Urinary bladder (tissue), 3 donors: ENCODE measurements at regions not wholly inside any gene's neighbourhood (a gene's known extent, or its start where the extent isn't known, plus 50 kb on each side); places are given as distances from the start of the nearest gene placed in this dataset.

ENCODE experiments used
- DNase-seq: peaks from one replicate; pipeline ENCODE4 v3.0.0-alpha.2; 2015; ENCODE audit errors: extremely low spot score
- H3K27ac ChIP-seq: one replicate; pipeline ENCODE4 v1.5.1; 2013; ENCODE audit warnings: low read depth, mild to moderate bottlenecking, moderate library complexity
- H3K36me3 ChIP-seq: one replicate; pipeline ENCODE4 v1.6.1; 2013; ENCODE audit warnings: mild to moderate bottlenecking, moderate library complexity; ENCODE audit not compliant: insufficient read depth
- H3K4me1 ChIP-seq: one replicate; pipeline ENCODE4 v1.6.1; 2013; ENCODE audit warnings: mild to moderate bottlenecking, moderate library complexity; ENCODE audit not compliant: insufficient read depth
- H3K4me3 ChIP-seq: one replicate; pipeline ENCODE4 v1.5.1; 2013; ENCODE audit warnings: low read depth, low read length
- WGBS: extraction: QIAGEN DNeasy Blood & Tissue Kit; methylation state at CpG from one replicate; pipeline ENCODE4 v1.1.7; 2013; 5-methylcytosine and 5-hydroxymethylcytosine counted together
- donor health status: healthy with polysubstance abuse.
- donor health status: healthy.

DNA sequence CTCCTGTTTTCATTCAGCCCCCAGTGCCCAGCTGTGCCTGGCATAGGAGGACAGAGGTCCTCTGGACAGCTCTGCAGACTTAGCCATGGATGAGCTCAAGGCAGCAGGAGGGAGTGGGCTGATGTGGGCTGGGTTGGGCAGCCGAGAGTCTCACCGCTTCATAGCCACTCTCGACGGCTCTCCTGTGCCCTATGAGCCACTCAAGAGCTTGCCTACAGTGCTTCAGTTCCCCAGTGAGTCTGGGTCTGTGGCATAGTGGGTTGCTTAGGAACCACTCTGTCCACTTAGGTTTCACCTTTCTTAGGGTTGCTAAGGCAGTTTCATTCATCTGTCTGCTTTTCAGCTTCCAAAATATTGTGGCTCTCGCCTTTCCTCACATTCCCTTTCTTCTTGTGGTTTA, 296.8 kb downstream of the ICE1 start:
- Histone ChIP-seq H3K4me1 (no peaks in the 10 kb centered on the region), H3K4me3 (no peak overlapping the region), H3K27ac (no peak overlapping the region), H3K36me3 (no peaks in the 10 kb centered on the region)
- 76% methylated on average over 5 of the region's 5 CpGs for WGBS
- no peak for DNase-seq

- WGBS, result 75% methylated on average over 5 of the region's 5 CpGs
- H3K27ac ChIP-seq, result no peak overlapping the region
- no peak overlapping the region for H3K4me3 ChIP-seq
- no peaks in the 10 kb centered on the region for H3K4me1 ChIP-seq
- no peaks in the 10 kb centered on the region for H3K36me3 ChIP-seq
- no peak for DNase-seq
These were observed 294.2 kb downstream of the ICE1 start for GRCh38 chr5:5716665-5717064.

- no peaks in the 10 kb centered on the region for H3K4me1 ChIP-seq
- no peak overlapping the region for H3K4me3 ChIP-seq
- DNase-seq, result no peak
- no peak overlapping the region for H3K27ac ChIP-seq
- WGBS, result 49% methylated on average over 1 of the region's 1 CpG
- no peaks in the 10 kb centered on the region for H3K36me3 ChIP-seq
These were observed 289.1 kb downstream of the ICE1 start for GRCh38 chr5:5711592-5711991.

- Histone ChIP-seq H3K27ac (no peak overlapping the region), H3K4me3 (no peak overlapping the region), H3K4me1 (no peaks in the 10 kb centered on the region), H3K36me3 (no peaks in the 10 kb centered on the region)
- WGBS, result 25% methylated on average over 2 of the region's 2 CpGs
- DNase-seq, result peak; percentile 29
These were observed 288.6 kb downstream of the ICE1 start for GRCh38 chr5:5711112-5711511.

DNA sequence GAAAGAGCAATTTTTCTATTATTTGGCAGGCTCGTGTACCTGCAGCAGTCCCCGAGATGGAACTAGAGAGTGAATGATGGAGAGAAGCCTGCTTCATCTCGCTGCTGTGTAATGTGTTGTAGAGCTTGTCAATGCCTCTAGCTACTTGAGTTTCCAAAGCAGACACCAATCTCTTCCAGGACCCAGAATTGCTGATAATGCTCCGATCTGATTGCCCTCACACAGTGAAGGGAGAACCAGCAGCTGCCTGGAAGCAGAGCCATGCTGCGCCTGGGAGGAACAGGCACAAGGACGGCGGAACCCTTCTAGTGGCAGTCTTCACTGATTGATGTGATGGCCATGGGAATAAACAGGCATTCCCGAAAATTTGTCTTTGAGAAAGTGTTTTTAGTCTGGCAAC, 288.0 kb downstream of the ICE1 start:
- Histone ChIP-seq H3K36me3 (no peaks in the 10 kb centered on the region), H3K4me3 (no peak overlapping the region), H3K27ac (no peak overlapping the region), H3K4me1 (no peaks in the 10 kb centered on the region)
- DNase-seq, result no peak
- 77% methylated on average over 8 of the region's 8 CpGs for WGBS

- Histone ChIP-seq H3K27ac (no peak overlapping the region), H3K4me3 (no peak overlapping the region), H3K36me3 (no peaks in the 10 kb centered on the region), H3K4me1 (no peaks in the 10 kb centered on the region)
- 83% methylated on average over 7 of the region's 7 CpGs for WGBS
- DNase-seq, result no peak
These were observed 286.0 kb downstream of the ICE1 start for GRCh38 chr5:5708367-5708919.

- no peak overlapping the region for H3K4me3 ChIP-seq
- no peak overlapping the region for H3K27ac ChIP-seq
- H3K36me3 ChIP-seq, result no peaks in the 10 kb centered on the region
- DNase-seq, result no peak
- 62% methylated on average over 9 of the region's 9 CpGs for WGBS
- H3K4me1 ChIP-seq, result no peaks in the 10 kb centered on the region
These were observed 282.5 kb downstream of the ICE1 start for GRCh38 chr5:5705010-5705409.

GRCh38 chr5:5704352-5704751, 281.9 kb downstream of the ICE1 start:
- H3K36me3 ChIP-seq, result no peaks in the 10 kb centered on the region

DNA sequence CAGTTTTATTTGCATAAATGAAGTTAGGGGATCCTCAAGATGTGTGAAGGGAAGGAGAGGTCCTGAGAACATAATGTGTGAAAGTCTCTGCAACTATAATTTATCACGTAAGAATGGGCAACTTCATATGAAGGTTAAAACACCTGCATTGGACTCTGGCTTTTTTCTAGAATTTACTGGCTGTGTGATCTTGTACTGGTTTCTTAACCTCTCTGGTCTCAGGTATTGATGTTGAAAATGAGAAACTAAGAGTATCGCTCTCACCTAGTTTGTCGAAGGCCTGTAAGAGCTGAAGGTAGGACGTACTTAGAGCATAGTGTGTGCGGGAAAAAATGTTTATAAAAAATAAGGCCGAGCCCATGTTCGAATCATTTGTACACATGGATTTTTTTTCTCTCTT, 280.5 kb downstream of the ICE1 start:
- H3K4me1 ChIP-seq, result no peaks in the 10 kb centered on the region
- H3K4me3 ChIP-seq, result no peak overlapping the region
- no peak for DNase-seq
- no peak overlapping the region for H3K27ac ChIP-seq
- H3K36me3 ChIP-seq, result no peaks in the 10 kb centered on the region
- WGBS, result 93% methylated on average over 7 of the region's 7 CpGs

More at GRCh38 chr5:5704352-5704751, 281.9 kb downstream of the ICE1 start:
- no peak for DNase-seq
- no peaks in the 10 kb centered on the region for H3K4me1 ChIP-seq
- H3K4me3 ChIP-seq, result no peak overlapping the region
- no peak overlapping the region for H3K27ac ChIP-seq
- WGBS, result 84% methylated on average over 2 of the region's 2 CpGs

GRCh38 chr5:5700549-5700948, 278.1 kb downstream of the ICE1 start:
- DNase-seq, result no peak
- H3K4me1 ChIP-seq, result no peaks in the 10 kb centered on the region
- no peak overlapping the region for H3K27ac ChIP-seq
- no peaks in the 10 kb centered on the region for H3K36me3 ChIP-seq
- no peak overlapping the region for H3K4me3 ChIP-seq

DNA sequence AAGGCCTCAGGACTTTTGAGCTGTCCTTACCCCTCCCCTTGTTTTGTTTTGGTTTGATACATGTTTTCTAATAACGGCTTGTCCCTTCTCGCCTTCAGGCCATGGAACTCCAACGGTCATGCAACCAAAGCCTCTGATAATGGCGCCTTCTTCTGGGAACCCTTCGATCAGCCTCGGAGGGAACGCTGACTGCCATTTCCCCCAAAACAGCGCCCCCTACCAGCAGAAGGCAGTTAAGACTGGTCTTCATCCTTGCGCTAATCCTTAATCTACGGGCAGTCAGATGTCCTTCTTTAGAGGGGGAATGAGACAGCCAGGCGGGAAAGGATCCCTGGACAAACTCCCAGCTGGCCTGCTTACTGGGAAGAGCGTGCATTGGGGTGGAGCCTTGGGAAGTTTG, 276.6 kb downstream of the ICE1 start:
- H3K36me3 ChIP-seq, result no peaks in the 10 kb centered on the region
- no peaks in the 10 kb centered on the region for H3K4me1 ChIP-seq
- no peak for DNase-seq
- H3K27ac ChIP-seq, result no peak overlapping the region
- 85% methylated on average over 12 of the region's 12 CpGs for WGBS
- no peak overlapping the region for H3K4me3 ChIP-seq

DNA sequence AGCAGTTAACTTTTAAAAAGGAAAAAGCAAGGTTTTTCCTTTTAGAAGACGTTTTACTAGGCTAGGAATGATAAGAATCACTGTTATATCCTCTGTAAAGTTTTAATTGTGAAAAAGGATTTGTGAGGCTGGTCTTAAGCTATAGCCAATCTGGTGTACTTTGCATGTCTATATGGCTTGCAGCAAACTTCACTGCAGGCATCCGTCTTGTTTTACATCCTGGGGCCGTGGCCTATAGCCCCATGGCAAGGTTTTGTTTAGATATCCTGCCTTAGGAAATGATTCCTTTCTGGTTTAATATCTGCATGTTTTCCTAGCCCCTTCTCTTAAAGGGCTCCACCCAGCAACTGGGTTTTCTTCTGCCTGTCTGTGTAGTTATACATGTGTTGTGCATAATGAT, 272.8 kb downstream of the ICE1 start:
- Histone ChIP-seq H3K27ac (no peak overlapping the region), H3K4me1 (no peaks in the 10 kb centered on the region), H3K4me3 (no peak overlapping the region), H3K36me3 (no peaks in the 10 kb centered on the region)
- DNase-seq, result no peak
- WGBS, result 19% methylated on average over 3 of the region's 3 CpGs

DNA sequence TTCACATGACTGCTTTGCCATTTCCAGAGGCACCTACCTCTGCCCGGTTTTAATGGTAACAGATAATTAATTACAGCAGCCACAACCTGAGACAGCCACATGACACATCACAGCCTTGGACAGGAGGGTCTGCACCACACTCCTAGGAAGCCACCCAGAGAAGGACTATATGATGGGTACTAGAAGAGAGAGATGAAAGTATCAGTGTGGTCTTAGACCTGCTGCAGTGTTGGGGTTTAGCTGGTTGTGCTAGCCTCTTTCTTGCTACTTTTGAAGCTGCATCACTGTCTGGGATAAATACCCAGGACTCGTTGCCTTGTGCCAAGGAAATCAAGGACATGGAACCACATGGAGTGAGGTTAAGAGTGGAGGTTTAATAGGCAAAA, 266.4 kb downstream of the ICE1 start:
- H3K27ac ChIP-seq, result no peak overlapping the region
- WGBS, result 65% methylated on average over 2 of the region's 2 CpGs
- no peaks in the 10 kb centered on the region for H3K4me1 ChIP-seq
- H3K36me3 ChIP-seq, result no peaks in the 10 kb centered on the region
- no peak overlapping the region for H3K4me3 ChIP-seq
- DNase-seq, result no peak

DNA sequence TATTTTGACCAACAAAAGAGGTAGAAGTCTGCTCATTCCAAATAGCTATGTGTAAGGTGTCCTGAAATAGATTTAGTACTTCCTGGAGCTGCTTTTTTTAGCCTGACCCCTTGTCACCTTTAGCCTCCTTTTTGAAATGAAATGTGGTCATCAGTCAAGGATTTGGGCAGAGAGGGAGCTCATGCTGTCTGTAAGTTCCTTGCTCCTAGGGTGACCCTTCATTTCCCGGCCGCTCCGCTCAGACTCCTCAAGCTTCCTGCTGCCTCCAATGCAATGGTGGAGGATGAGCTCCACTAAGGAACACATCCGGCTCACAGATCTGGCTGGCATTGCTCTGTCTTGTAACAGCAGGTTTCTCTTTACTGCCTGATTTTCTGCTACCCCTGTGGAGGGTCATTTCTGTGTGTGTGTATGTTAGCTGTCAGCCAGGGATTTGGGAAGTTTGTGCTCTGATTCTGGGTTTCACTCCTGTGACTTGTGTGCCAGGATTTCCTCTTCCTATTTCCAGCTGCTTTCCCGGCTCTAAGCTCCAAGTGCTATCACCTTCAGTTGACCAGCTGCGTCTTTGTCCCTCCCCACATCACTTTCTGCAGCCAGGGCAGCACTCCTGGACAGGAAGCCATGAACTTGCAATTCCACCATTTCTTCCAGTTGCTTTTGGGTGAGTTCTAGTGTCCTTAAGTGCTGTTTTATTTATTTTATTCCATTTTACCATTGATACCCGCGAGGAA, 265.9 kb downstream of the ICE1 start:
- DNase-seq, result no peak
- Histone ChIP-seq H3K4me1 (no peaks in the 10 kb centered on the region), H3K36me3 (no peaks in the 10 kb centered on the region), H3K4me3 (no peak overlapping the region), H3K27ac (no peak overlapping the region)
- WGBS, result 59% methylated on average over 8 of the region's 8 CpGs

DNA sequence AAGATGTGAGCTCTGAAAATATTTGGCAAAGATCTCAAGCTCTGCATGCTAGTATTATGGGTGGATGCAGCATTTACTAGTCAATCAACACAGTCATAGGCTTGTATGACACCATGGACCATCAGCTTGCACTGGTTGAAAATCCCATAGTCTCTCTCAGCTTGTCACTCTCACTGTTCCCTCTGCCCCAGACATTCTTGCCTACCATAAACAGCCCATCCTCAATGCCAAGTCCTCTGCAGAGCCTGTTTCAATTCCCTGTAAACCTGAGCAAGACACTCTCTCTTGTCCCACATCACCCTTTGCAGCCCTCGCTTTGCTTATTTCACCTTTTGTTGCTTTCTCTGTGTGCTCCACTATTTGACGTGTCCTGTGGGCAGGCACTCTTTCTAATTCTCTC, 264.6 kb downstream of the ICE1 start:
- 87% methylated on average over 2 of the region's 2 CpGs for WGBS
- no peaks in the 10 kb centered on the region for H3K36me3 ChIP-seq
- no peak overlapping the region for H3K4me3 ChIP-seq
- H3K27ac ChIP-seq, result no peak overlapping the region
- DNase-seq, result no peak
- no peaks in the 10 kb centered on the region for H3K4me1 ChIP-seq
